OCI-LY7 (cell line): ENCODE measurements at regions not wholly inside any gene's neighbourhood (a gene's known extent, or its start where the extent isn't known, plus 50 kb on each side); places are given as distances from the start of the nearest gene placed in this dataset.

Experiments
- CTCF ChIP-seq: fragments of 200-600 bp; sonication (generic); conservative IDR thresholded peaks from 2 replicates; pipeline ENCODE4 v1.5.1; 2014; ENCODE audit warnings: mild to moderate bottlenecking, antibody characterized with exemption, low read length, moderate library complexity, mixed read lengths
- EZH2phosphoT487 ChIP-seq: fragments of 200-600 bp; sonication (generic); IDR thresholded peaks from 2 replicates; pipeline ENCODE4 v1.6.1; 2018; ENCODE audit warnings: low read depth, borderline replicate concordance, mild to moderate bottlenecking, mixed run types, antibody characterized with exemption, low read length, moderate library complexity, mixed read lengths

DNA sequence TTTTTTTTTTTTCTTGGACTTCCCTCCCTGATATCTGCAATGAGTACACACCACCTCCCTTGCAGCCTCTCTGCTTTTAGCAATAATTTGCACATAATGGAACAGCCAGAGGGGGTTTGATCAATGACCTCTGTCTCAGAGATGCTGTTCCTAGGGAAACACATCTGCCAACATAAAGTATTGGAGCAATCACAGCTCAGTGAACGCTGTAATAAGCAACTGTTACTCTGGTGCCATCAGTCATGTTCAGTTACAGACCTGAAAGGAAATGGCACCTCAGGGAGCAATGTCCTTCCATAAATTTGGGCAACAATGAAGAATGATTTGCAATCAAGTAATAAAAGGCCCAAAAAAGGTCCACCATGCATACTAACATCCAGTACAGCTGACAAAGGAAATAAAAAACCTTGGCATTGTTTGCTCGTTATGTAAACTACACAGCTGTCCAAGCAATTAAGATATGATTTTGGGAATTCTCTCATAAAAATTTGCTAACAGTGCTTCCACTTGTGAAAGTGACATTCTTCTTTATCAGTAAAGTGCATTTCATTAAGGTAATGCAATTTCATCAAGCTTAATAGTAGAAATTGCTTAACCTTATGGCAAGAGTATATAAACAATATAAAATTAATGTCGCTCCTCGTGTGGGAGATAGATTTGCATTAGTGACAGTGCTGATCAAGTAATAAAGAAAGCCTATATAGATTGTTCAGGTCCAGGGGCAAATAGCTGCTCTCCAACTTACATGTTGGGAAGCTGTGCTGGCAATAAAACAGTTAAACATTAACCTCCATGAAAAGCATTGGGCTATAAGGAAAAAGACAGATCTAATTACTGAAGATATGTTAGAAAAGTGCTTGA lies 167.8 kb downstream of the RASEF start:
- TF ChIP-seq CTCF (no peak), EZH2phosphoT487 (no peak)
